ENCODE measurements at regions not wholly inside any gene's neighbourhood (a gene's known extent, or its start where the extent isn't known, plus 50 kb on each side); places are given as distances from the start of the nearest gene placed in this dataset.

- TF ChIP-seq, protein P1, sequence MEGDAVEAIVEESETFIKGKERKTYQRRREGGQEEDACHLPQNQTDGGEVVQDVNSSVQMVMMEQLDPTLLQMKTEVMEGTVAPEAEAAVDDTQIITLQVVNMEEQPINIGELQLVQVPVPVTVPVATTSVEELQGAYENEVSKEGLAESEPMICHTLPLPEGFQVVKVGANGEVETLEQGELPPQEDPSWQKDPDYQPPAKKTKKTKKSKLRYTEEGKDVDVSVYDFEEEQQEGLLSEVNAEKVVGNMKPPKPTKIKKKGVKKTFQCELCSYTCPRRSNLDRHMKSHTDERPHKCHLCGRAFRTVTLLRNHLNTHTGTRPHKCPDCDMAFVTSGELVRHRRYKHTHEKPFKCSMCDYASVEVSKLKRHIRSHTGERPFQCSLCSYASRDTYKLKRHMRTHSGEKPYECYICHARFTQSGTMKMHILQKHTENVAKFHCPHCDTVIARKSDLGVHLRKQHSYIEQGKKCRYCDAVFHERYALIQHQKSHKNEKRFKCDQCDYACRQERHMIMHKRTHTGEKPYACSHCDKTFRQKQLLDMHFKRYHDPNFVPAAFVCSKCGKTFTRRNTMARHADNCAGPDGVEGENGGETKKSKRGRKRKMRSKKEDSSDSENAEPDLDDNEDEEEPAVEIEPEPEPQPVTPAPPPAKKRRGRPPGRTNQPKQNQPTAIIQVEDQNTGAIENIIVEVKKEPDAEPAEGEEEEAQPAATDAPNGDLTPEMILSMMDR (IDR thresholded peaks at IDR 0.05; ENCODE audit: low read depth, low read length, missing control alignments) = no peak
- no peak overlapping the region for H3K4me3 ChIP-seq (replicated peaks; ENCODE audit: low read depth, low read length)
- no peak for DNase-seq (ENCODE audit: extremely low read depth, low read depth)
Observed at GRCh38 chr6:155959898-155960495, 504.4 kb upstream of the NOX3 start.

DNA sequence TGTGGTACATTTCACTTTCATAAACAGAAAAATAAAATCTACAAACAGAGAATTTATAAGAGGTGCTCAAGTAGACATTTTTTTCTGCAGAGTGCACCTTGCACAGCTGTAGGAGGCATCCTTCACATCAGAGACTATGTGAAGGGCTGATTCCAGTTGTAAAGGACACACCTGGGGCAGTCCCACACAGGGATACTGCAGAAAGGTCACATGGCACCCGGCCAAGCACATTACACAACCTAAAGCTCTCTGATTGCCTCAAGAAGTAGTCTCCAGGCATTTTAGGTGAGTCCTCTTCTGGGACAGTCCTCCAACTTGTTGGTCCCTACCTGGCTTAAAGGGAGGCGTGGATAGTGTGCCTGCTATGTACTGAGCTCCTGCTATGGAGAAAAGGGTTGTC is 502.9 kb upstream of the NOX3 start:
- no peak overlapping the region for H3K4me3 ChIP-seq (replicated peaks; ENCODE audit: low read depth, low read length)
- no peak for DNase-seq (ENCODE audit: extremely low read depth, low read depth)
- TF ChIP-seq, protein P1 (IDR thresholded peaks at IDR 0.05; ENCODE audit: low read depth, low read length, missing control alignments) = no peak

GRCh38 chr6:155955038-155955437 is 499.4 kb upstream of the NOX3 start:
- no peak for DNase-seq (ENCODE audit: extremely low read depth, low read depth)
- H3K4me3 ChIP-seq (replicated peaks; ENCODE audit: low read depth, low read length) = no peak overlapping the region
- TF ChIP-seq, protein P1 (IDR thresholded peaks at IDR 0.05; ENCODE audit: low read depth, low read length, missing control alignments) = no peak

GRCh38 chr6:155954149-155954548 is 498.5 kb upstream of the NOX3 start:
- TF ChIP-seq, protein P1 (IDR thresholded peaks at IDR 0.05; ENCODE audit: low read depth, low read length, missing control alignments) = no peak

DNA sequence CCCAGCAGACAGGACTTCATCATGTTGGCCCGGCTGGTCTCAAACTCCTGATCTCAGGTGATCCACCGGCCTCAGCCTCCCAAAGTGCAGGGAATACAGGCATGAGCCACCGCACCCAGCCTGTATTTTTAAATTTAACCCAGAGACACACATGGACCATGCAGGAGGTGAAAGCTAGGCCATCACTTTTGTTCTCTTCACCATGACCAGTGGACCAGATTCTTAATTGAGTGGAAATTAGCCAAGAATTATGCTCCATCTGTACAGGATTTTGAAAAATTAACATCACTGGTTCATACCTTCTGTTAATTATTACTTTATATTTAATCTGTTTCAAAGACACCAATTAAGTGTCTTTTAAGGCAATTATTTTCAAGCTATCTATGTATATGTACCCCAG is 493.6 kb upstream of the NOX3 start:
- no peak for DNase-seq (ENCODE audit: extremely low read depth, low read depth)
- TF ChIP-seq, protein P1 (IDR thresholded peaks at IDR 0.05; ENCODE audit: low read depth, low read length, missing control alignments) = no peak

More at GRCh38 chr6:155954149-155954548, 498.5 kb upstream of the NOX3 start:
- H3K4me3 ChIP-seq (replicated peaks; ENCODE audit: low read depth, low read length) = no peak overlapping the region
- no peak for DNase-seq (ENCODE audit: extremely low read depth, low read depth)

DNA sequence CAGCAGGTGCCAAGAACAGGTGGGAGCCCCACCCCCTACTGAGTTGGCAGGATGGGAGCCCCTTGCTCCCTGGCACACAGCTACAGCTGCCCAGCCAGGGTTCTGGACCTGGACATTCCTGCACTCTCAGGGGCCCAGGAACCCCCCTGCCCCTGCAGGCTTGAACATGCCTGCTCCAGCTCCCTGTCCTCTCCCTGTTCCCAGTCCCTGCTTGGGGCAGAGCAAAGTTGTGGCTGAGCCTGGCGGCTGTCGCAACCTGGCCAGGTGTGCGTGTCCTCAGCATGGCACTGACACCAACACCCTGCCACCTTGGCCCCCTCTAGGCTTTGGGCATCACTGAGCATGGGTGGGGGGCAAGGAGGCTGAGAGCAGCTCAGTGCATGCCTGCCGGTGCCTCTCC is 491.2 kb upstream of the NOX3 start:
- DNase-seq (ENCODE audit: extremely low read depth, low read depth) = no peak
- TF ChIP-seq, protein P1 (IDR thresholded peaks at IDR 0.05; ENCODE audit: low read depth, low read length, missing control alignments) = no peak
- H3K4me3 ChIP-seq (replicated peaks; ENCODE audit: low read depth, low read length) = no peak overlapping the region

More for the DNA sequence above, 493.6 kb upstream of the NOX3 start:
- H3K4me3 ChIP-seq (replicated peaks; ENCODE audit: low read depth, low read length) = no peak overlapping the region

GRCh38 chr6:155943635-155944034 is 488.0 kb upstream of the NOX3 start:
- TF ChIP-seq, protein P1 (IDR thresholded peaks at IDR 0.05; ENCODE audit: low read depth, low read length, missing control alignments) = no peak
- no peak for DNase-seq (ENCODE audit: extremely low read depth, low read depth)
- H3K4me3 ChIP-seq (replicated peaks; ENCODE audit: low read depth, low read length) = no peak overlapping the region
